HEK293T (cell line): ENCODE measurements at regions not wholly inside any gene's neighbourhood (a gene's known extent, or its start where the extent isn't known, plus 50 kb on each side); places are given as distances from the start of the nearest gene placed in this dataset.

Source experiments
- CTCF ChIA-PET: fragments of 350-600 bp; formaldehyde crosslinking; extraction: SDS; loops from one replicate; lab custom pipeline; 2021; ENCODE audit warnings: antibody characterized with exemption, inconsistent platforms; lab: Yijun Ruan, JAX
- POLR2A ChIA-PET: fragments of 350-600 bp; formaldehyde crosslinking; extraction: SDS; loops from one replicate; lab custom pipeline; 2020; ENCODE audit warnings: antibody characterized with exemption, inconsistent platforms; lab: Yijun Ruan, JAX
- DNase-seq: peaks from one replicate; pipeline ENCODE4 v3.0.0; 2012; ENCODE audit warnings: mixed read lengths; ENCODE audit errors: extremely low spot score
- ARNT ChIP-seq: fragments of 450-650 bp; IDR thresholded peaks from 2 replicates; pipeline ENCODE4 v1.6.1; 2017; ENCODE audit warnings: mild to moderate bottlenecking
- BHLHE40 ChIP-seq: fragments of 450-650 bp; IDR thresholded peaks from 2 replicates; pipeline ENCODE4 v1.6.1; 2016; ENCODE audit warnings: mild to moderate bottlenecking, moderate library complexity, borderline replicate concordance
- CTBP1 ChIP-seq: fragments of 450-650 bp; IDR thresholded peaks from 2 replicates; pipeline ENCODE4 v1.6.1; 2016; ENCODE audit warnings: borderline replicate concordance
- ELF4 ChIP-seq: fragments of 450-650 bp; IDR thresholded peaks from 2 replicates; pipeline ENCODE4 v1.6.1; 2017; ENCODE audit warnings: antibody characterized with exemption
- FOXA1 ChIP-seq: fragments of 450-650 bp; IDR thresholded peaks from 2 replicates; pipeline ENCODE4 v1.6.1; 2016; ENCODE audit warnings: mild to moderate bottlenecking
- FOXK2 ChIP-seq: fragments of 450-650 bp; IDR thresholded peaks from 2 replicates; pipeline ENCODE4 v1.6.1; 2016; ENCODE audit warnings: mild to moderate bottlenecking
- FOXM1 ChIP-seq: fragments of 450-650 bp; IDR thresholded peaks from 2 replicates; pipeline ENCODE4 v1.6.1; 2017; ENCODE audit warnings: mild to moderate bottlenecking, borderline replicate concordance
- HDGF ChIP-seq: fragments of 450-650 bp; IDR thresholded peaks from 2 replicates; pipeline ENCODE4 v1.6.1; 2017; ENCODE audit warnings: antibody characterized with exemption, borderline replicate concordance
- L3MBTL2 ChIP-seq: fragments of 450-650 bp; conservative IDR thresholded peaks from 2 replicates; pipeline ENCODE4 v1.6.1; 2016; ENCODE audit warnings: mild to moderate bottlenecking
- LEF1 ChIP-seq: fragments of 450-650 bp; IDR thresholded peaks from 2 replicates; pipeline ENCODE4 v1.6.1; 2017; ENCODE audit warnings: mild to moderate bottlenecking, borderline replicate concordance
- NFRKB ChIP-seq: fragments of 450-650 bp; IDR thresholded peaks from 2 replicates; pipeline ENCODE4 v1.6.1; 2016; ENCODE audit warnings: mild to moderate bottlenecking, moderate library complexity
- PKNOX1 ChIP-seq: fragments of 450-650 bp; IDR thresholded peaks from 2 replicates; pipeline ENCODE4 v1.6.1; 2016
- SP1 ChIP-seq: fragments of 450-650 bp; IDR thresholded peaks from 2 replicates; pipeline ENCODE4 v1.6.1; 2017
- SUZ12 ChIP-seq: fragments of 450-650 bp; IDR thresholded peaks from 2 replicates; pipeline ENCODE4 v1.6.1; 2016; ENCODE audit warnings: mild to moderate bottlenecking
- TARDBP ChIP-seq: fragments of 450-650 bp; IDR thresholded peaks from 2 replicates; pipeline ENCODE4 v1.6.1; 2016
- ZNF384 ChIP-seq: fragments of 450-650 bp; IDR thresholded peaks from 2 replicates; pipeline ENCODE4 v1.6.1; 2016

- TF ChIP-seq FOXM1: no peak
- ChIA-PET POLR2A (no interaction called here), CTCF (no interaction called here)
- DNase-seq: no peak
Observed at GRCh38 chrX:94041881-94042280, 367.9 kb downstream of the FAM133A start.

GRCh38 chrX:94045724-94046123 is 371.7 kb downstream of the FAM133A start:
- POLR2A ChIA-PET: no interaction called here
- CTCF ChIA-PET: no interaction called here
- DNase-seq: no peak
- TF ChIP-seq CTBP1 (no peak), SUZ12 (no peak), ZNF384 (no peak), PKNOX1 (no peak), FOXA1 (no peak), NFRKB (no peak), L3MBTL2 (no peak), LEF1 (no peak), ARNT (no peak), FOXM1 (no peak), FOXK2 (no peak), SP1 (no peak), ELF4 (no peak), HDGF (no peak), BHLHE40 (no peak), TARDBP (no peak)

GRCh38 chrX:94051926-94052325 is 377.9 kb downstream of the FAM133A start:
- ChIA-PET CTCF (no interaction called here), POLR2A (no interaction called here)
- DNase-seq: no peak

GRCh38 chrX:94053575-94053974 is 379.6 kb downstream of the FAM133A start:
- ChIA-PET CTCF (no interaction called here), POLR2A (no interaction called here)
- TF ChIP-seq HDGF (no peak), LEF1 (no peak), L3MBTL2 (no peak), ARNT (no peak), NFRKB (no peak), FOXK2 (no peak), SUZ12 (no peak), FOXA1 (no peak), PKNOX1 (no peak), CTBP1 (no peak), ZNF384 (no peak), SP1 (no peak), TARDBP (no peak), FOXM1 (no peak)
- DNase-seq: no peak

More at GRCh38 chrX:94051926-94052325, 377.9 kb downstream of the FAM133A start:
- TF ChIP-seq FOXK2 (no peak), PKNOX1 (no peak), HDGF (no peak), TARDBP (no peak), ELF4 (no peak), LEF1 (no peak), ARNT (no peak), FOXM1 (no peak), NFRKB (no peak)

- TF ChIP-seq FOXA1 (no peak), L3MBTL2 (no peak), ZNF384 (no peak)
- ChIA-PET POLR2A (no interaction called here), CTCF (no interaction called here)
- DNase-seq: no peak
Observed at GRCh38 chrX:94057385-94057784, 383.4 kb downstream of the FAM133A start.

GRCh38 chrX:94058728-94059382 is 384.8 kb downstream of the FAM133A start:
- ChIA-PET POLR2A (no interaction called here), CTCF (no interaction called here)
- TF ChIP-seq FOXA1: no peak
- no peak for TF ChIP-seq CTBP1
- TF ChIP-seq NFRKB: no peak
- TF ChIP-seq ELF4: no peak
- TF ChIP-seq SUZ12: no peak
- no peak for TF ChIP-seq HDGF
- TF ChIP-seq LEF1: no peak
- TF ChIP-seq PKNOX1: no peak
- no peak for TF ChIP-seq L3MBTL2
- no peak for TF ChIP-seq ARNT
- no peak for TF ChIP-seq SP1
- peak; percentile 37 for DNase-seq
